ENCODE measurements at regions not wholly inside any gene's neighbourhood (a gene's known extent, or its start where the extent isn't known, plus 50 kb on each side); places are given as distances from the start of the nearest gene placed in this dataset.

DNA sequence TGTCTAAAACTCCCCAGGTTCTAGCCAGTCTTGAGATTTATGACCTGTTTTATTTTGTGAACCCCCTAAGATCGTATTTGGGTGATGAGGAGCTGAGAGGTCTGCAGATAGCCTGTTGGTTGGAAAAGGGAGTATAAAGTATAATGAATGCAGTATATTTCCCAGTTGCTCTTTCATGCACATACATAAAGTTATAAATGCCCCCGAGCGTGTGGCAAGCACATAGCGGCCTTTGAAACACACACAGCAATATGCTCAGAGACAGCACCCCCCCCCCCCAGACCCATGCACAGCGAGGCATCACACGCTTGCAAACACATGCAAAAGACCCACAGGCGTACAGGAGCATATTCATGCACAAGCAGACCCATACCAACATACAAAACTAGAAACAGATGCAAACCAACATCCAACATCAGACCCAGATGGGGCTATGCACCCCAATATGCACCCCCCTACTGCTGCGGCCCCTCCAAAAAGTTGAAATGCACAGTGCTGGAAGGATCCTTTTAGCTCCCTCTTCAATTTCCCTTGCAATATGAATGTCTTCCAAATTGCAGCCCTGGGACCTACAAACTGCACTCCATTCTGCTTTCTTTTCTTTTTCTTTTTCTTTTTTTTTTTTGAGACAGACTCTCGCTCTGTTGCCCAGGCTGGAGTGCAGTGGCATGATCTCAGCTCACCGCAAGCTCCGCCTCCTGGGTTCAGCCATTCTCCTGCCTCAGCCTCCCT, 82.2 kb upstream of the TBX3 start:
- H3K36me3 ChIP-seq = no peaks in the 10 kb centered on the region
- DNase-seq (ENCODE audit: low spot score) (no peak), ATAC-seq (ENCODE audit: insufficient number of reproducible peaks, low FRiP score, low read depth) (no peak)
- H3K4me3 ChIP-seq = no peak overlapping the region
- H3K4me1 ChIP-seq (ENCODE audit: control insufficient read depth in 1 of 2, low read depth in 2 of 2) = no peaks in the 10 kb centered on the region
- no peaks in the 10 kb centered on the region for H3K27me3 ChIP-seq (replicated peaks; ENCODE audit: insufficient read depth)
- H3K9me3 ChIP-seq = no peaks in the 10 kb centered on the region
- TF ChIP-seq, protein P1, sequence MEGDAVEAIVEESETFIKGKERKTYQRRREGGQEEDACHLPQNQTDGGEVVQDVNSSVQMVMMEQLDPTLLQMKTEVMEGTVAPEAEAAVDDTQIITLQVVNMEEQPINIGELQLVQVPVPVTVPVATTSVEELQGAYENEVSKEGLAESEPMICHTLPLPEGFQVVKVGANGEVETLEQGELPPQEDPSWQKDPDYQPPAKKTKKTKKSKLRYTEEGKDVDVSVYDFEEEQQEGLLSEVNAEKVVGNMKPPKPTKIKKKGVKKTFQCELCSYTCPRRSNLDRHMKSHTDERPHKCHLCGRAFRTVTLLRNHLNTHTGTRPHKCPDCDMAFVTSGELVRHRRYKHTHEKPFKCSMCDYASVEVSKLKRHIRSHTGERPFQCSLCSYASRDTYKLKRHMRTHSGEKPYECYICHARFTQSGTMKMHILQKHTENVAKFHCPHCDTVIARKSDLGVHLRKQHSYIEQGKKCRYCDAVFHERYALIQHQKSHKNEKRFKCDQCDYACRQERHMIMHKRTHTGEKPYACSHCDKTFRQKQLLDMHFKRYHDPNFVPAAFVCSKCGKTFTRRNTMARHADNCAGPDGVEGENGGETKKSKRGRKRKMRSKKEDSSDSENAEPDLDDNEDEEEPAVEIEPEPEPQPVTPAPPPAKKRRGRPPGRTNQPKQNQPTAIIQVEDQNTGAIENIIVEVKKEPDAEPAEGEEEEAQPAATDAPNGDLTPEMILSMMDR (IDR thresholded peaks at IDR 0.05) = no peak
- no peak overlapping the region for H3K27ac ChIP-seq

DNA sequence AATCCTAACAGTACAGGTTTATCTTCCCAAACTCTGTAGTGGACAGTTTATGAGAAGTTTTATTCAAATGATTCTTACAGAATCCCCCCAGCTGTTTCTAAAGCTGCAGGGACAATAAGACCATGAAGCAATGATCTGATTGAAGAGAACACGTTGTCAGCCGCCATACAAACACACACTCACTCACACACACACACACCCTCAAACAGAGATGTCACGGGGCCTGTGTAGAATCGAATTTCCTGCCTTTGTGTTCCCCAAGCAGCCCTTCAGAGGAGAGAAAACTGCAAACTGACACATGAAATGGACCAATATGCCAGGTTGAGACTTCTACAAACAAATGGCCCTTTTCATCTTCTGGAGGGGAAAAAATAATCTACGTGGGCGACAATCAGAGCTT, 80.5 kb upstream of the TBX3 start:
- no peak for DNase-seq (ENCODE audit: low spot score)
- Histone ChIP-seq H3K27ac (no peak overlapping the region), H3K27me3 (replicated peaks; ENCODE audit: insufficient read depth) (no peaks in the 10 kb centered on the region), H3K4me1 (ENCODE audit: control insufficient read depth in 1 of 2, low read depth in 2 of 2) (no peaks in the 10 kb centered on the region), H3K4me3 (no peak overlapping the region), H3K36me3 (no peaks in the 10 kb centered on the region), H3K9me3 (no peaks in the 10 kb centered on the region)
- ATAC-seq (ENCODE audit: insufficient number of reproducible peaks, low FRiP score, low read depth) = no peak
- TF ChIP-seq, protein P1 (IDR thresholded peaks at IDR 0.05) = no peak

DNA sequence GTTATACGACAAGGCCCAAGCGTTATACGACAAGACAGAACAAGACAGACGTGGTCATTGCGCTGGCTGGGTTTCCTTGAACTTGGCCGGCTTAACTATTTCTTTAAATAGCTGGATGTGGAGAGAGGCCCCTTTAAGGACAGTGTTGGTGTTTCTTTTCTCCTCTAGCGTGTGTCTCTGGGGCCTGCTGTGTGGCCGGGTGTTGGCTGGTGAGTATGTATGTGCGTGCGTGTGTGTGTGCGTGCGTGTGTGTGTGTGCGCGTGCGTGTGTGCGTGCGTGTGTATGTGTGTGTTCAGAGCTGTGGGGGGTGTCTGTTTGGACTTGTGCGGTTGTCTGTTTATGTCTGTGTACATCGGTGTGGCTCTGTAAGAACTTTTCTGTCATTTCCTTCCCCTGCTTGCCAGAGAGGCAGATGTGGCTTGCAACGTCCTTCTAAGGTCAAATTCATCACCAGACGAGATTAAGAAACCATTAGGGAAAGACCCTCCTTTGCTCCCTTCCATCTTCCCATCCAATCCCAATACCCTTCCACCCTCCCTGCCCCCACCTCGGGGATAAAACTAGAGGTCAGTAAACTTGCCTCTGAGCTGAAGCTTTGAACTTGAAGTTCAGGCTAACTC, 78.6 kb upstream of the TBX3 start:
- Histone ChIP-seq H3K27me3 (replicated peaks; ENCODE audit: insufficient read depth) (no peaks in the 10 kb centered on the region), H3K36me3 (no peaks in the 10 kb centered on the region), H3K27ac (no peak overlapping the region), H3K4me1 (ENCODE audit: control insufficient read depth in 1 of 2, low read depth in 2 of 2) (no peaks in the 10 kb centered on the region), H3K9me3 (no peaks in the 10 kb centered on the region), H3K4me3 (no peak overlapping the region)
- DNase-seq (ENCODE audit: low spot score) = no peak
- TF ChIP-seq, protein P1 (IDR thresholded peaks at IDR 0.05) = no peak
- no peak for ATAC-seq (ENCODE audit: insufficient number of reproducible peaks, low FRiP score, low read depth)

DNA sequence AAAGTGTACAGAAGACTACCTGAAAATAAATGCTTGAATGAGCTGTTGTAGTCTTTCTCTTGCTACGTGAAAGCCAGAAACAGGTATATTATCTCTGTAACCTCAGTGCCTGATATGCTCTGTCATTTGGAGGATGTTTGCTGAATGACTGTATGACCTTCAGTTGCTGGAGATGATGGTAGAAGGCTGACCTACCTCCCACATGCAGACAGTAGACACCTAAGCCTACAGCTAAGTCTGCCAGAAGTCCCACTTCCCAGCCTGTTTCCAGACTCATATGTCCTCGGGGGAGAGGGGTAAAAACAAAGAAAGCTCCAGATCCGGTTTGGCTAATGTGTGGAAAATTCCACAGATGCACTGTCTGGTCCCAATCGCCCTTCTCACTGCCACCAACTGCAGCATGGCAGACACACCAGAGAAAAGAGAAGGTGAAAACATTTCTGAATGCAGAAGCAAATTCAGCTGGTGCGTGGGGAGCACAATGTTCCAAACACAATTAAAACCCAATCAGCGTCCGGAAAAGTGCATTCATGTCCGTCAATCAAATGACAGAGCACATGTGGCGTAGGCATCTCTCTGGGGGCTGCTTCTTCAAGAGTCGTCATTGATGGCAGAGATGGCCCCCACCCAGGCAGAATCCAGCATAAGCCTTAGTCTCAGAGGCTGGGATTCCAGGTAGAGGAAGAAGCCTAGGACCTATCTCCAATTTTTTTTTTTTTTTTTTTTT, 76.3 kb upstream of the TBX3 start:
- no peaks in the 10 kb centered on the region for H3K9me3 ChIP-seq
- H3K27me3 ChIP-seq (replicated peaks; ENCODE audit: insufficient read depth) = no peaks in the 10 kb centered on the region
- no peaks in the 10 kb centered on the region for H3K36me3 ChIP-seq
- no peaks in the 10 kb centered on the region for H3K4me1 ChIP-seq (ENCODE audit: control insufficient read depth in 1 of 2, low read depth in 2 of 2)
- DNase-seq (ENCODE audit: low spot score) (no peak), ATAC-seq (ENCODE audit: insufficient number of reproducible peaks, low FRiP score, low read depth) (no peak)
- H3K4me3 ChIP-seq = no peak overlapping the region
- H3K27ac ChIP-seq = no peak overlapping the region
- TF ChIP-seq, protein P1 (IDR thresholded peaks at IDR 0.05) = no peak

DNA sequence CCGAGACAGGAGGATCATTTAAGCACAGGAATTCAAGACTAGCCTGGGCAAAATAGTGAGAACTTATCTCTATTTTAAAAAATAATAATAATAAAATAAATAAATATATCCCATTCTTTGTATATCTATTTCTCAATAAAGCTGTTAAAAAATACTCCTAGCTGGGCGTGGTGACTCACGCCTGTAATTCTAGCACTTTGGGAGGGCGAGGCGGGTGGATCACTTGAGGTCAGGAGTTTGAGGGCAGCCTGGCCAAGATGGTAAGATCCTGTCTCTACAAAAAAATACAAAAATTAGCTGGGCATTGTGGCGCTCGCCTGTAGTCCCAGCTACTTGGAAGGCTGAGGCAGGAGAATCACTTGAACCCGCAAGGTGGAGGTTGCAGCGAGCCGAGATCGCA, 75.7 kb upstream of the TBX3 start:
- ATAC-seq (ENCODE audit: insufficient number of reproducible peaks, low FRiP score, low read depth) = no peak
- Histone ChIP-seq H3K27ac (no peak overlapping the region), H3K4me1 (ENCODE audit: control insufficient read depth in 1 of 2, low read depth in 2 of 2) (no peaks in the 10 kb centered on the region), H3K36me3 (no peaks in the 10 kb centered on the region), H3K4me3 (no peak overlapping the region), H3K27me3 (replicated peaks; ENCODE audit: insufficient read depth) (no peaks in the 10 kb centered on the region), H3K9me3 (no peaks in the 10 kb centered on the region)
- TF ChIP-seq, protein P1 (IDR thresholded peaks at IDR 0.05) = no peak
- no peak for DNase-seq (ENCODE audit: low spot score)

All from thoracic aorta (tissue), 2 donors.